ENCODE measurements at regions not wholly inside any gene's neighbourhood (a gene's known extent, or its start where the extent isn't known, plus 50 kb on each side); places are given as distances from the start of the nearest gene placed in this dataset.

DNA sequence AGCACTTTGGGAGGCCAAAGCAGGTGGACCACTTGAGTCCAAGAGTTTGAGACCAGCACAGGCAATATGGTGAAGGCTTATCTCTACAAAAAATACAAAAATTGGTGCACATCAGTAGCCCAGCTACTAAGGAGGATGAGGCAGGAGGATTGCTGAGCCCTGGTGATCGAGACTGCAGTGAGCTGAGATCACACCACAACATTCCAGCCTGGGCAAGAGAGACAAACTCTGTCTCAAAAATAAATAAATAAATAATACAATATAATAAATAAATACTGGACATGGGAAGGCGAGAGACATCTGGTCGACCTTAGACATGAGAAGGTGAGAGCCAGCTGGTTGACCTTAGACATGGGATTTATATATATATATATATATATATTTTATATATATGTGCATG lies 119.8 kb upstream of the SLC38A4 start:
- no peaks in the 10 kb centered on the region for H3K9me3 ChIP-seq (ENCODE audit: control insufficient read depth, low read depth, low read length)
- H2BK12ac ChIP-seq (ENCODE audit: insufficient read length, low read depth, low read length) = no peak overlapping the region
- Mint-ChIP-seq H3K27ac (no peak overlapping the region), H3K27me3 (ENCODE audit: low read depth) (no peaks in the 10 kb centered on the region; the same call in 1 of the 2 replicates), H3K36me3 (ENCODE audit: insufficient read depth in 1 of 3, low read depth in 3 of 3) (no peaks in the 10 kb centered on the region), H3K9me3 (no peaks in the 10 kb centered on the region), H3K4me1 (no peaks in the 10 kb centered on the region), H3K4me3 (no peak overlapping the region)
- no peak overlapping the region for H2BK5ac ChIP-seq (ENCODE audit: insufficient read length, low read length)
- no peaks in the 10 kb centered on the region for H3K27me3 ChIP-seq (ENCODE audit: insufficient read depth, low read length)
- H4K8ac ChIP-seq (replicated peaks; ENCODE audit: insufficient read length, low read depth, low read length) = no peak overlapping the region
- no peak overlapping the region for H2BK20ac ChIP-seq (ENCODE audit: low read depth, low read length, poor library complexity, severe bottlenecking)
- H3K23me2 ChIP-seq (ENCODE audit: insufficient read length, low read depth, low read length, poor library complexity, severe bottlenecking) = no peaks in the 10 kb centered on the region
- H3K14ac ChIP-seq (ENCODE audit: insufficient read depth, low read length) = no peak overlapping the region
- no peak overlapping the region for H2BK15ac ChIP-seq (ENCODE audit: low read depth, low read length)
- TF ChIP-seq, protein P1, sequence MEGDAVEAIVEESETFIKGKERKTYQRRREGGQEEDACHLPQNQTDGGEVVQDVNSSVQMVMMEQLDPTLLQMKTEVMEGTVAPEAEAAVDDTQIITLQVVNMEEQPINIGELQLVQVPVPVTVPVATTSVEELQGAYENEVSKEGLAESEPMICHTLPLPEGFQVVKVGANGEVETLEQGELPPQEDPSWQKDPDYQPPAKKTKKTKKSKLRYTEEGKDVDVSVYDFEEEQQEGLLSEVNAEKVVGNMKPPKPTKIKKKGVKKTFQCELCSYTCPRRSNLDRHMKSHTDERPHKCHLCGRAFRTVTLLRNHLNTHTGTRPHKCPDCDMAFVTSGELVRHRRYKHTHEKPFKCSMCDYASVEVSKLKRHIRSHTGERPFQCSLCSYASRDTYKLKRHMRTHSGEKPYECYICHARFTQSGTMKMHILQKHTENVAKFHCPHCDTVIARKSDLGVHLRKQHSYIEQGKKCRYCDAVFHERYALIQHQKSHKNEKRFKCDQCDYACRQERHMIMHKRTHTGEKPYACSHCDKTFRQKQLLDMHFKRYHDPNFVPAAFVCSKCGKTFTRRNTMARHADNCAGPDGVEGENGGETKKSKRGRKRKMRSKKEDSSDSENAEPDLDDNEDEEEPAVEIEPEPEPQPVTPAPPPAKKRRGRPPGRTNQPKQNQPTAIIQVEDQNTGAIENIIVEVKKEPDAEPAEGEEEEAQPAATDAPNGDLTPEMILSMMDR (conservative IDR thresholded peaks at IDR 0.05) = no peak
- no peaks in the 10 kb centered on the region for H3K79me1 ChIP-seq (ENCODE audit: insufficient read depth, low read depth, low read length, poor library complexity, severe bottlenecking)
- H3K4me1 ChIP-seq (ENCODE audit: insufficient read depth, low read length) = no peaks in the 10 kb centered on the region
- H3K79me2 ChIP-seq (ENCODE audit: insufficient read depth, low read length) = no peaks in the 10 kb centered on the region
- H3K9ac ChIP-seq (ENCODE audit: extremely low read depth, insufficient read length, low read length) = no peak overlapping the region
- H3T11ph ChIP-seq (ENCODE audit: low read length) = no peak overlapping the region
- whole genome bisulfite sequencing (ENCODE audit: extremely low coverage, insufficient read length, low lambda C conversion rate) = no CpG with 5 or more reads among the region's 3 CpGs
- no peak for DNase-seq
- H3K18ac ChIP-seq (ENCODE audit: insufficient read length, low read depth, low read length) = no peak overlapping the region
- no peak overlapping the region for H3K27ac ChIP-seq (ENCODE audit: insufficient read length, low read depth, low read length)
- H2AFZ ChIP-seq (ENCODE audit: low read length) = no peak overlapping the region
- no peaks in the 10 kb centered on the region for H4K20me1 ChIP-seq (ENCODE audit: control insufficient read depth, insufficient read depth, insufficient read length)
- H3K4ac ChIP-seq (ENCODE audit: low read depth, low read length) = no peak overlapping the region
- H3K56ac ChIP-seq (ENCODE audit: insufficient read length, low read depth, low read length) = no peak overlapping the region
- no peak overlapping the region for H3K23ac ChIP-seq (ENCODE audit: insufficient read length, low read depth, low read length)
- no peak overlapping the region for H2AK5ac ChIP-seq (ENCODE audit: insufficient read length, low read length)
- H4K5ac ChIP-seq (ENCODE audit: insufficient read length, low read depth, low read length) = no peak overlapping the region
- no peak overlapping the region for H2BK120ac ChIP-seq (ENCODE audit: low read depth, low read length, poor library complexity, severe bottlenecking)
- H4K91ac ChIP-seq (ENCODE audit: insufficient read length, low read depth, low read length) = no peak overlapping the region
- H3K4me2 ChIP-seq (ENCODE audit: insufficient read depth, insufficient read length, low read length) = no peak overlapping the region

Measured in H9 (cell line).